HG03354 (cell line): ENCODE measurements at regions not wholly inside any gene's neighbourhood (a gene's known extent, or its start where the extent isn't known, plus 50 kb on each side); places are given as distances from the start of the nearest gene placed in this dataset.
"Not testable (repeated sequence)": the region's sequence is repeated elsewhere in the genome, so short reads cannot be mapped to it uniquely, and the experiment has no call there.

Experiments used
- ATAC-seq: cut with Tn5 transposase; IDR thresholded peaks from one replicate; pipeline ENCODE4 v1.9.1; 2021; ENCODE audit warnings: mild to moderate bottlenecking; ENCODE audit not compliant: unreplicated experiment, poor library complexity, severe bottlenecking

DNA sequence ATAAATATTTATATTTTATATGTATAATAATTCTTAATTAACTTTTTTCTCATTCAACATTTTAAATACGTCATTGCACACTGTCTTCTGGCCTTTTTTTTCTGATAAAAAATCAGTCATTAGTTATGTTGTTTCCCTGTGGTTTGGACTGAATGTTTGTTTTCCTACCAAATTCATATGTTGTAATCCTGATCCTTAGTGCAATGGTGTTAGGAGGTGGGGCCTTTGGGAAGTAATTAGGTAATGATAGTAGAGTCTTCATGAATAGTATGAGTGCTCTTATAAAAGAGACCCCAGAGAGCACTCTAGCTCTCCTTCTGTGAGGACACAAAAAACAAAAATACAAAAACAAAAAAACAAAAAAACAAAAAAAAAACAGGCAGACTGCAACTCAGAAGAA, 117.2 kb downstream of the GASK1B start:
- no peak for ATAC-seq

DNA sequence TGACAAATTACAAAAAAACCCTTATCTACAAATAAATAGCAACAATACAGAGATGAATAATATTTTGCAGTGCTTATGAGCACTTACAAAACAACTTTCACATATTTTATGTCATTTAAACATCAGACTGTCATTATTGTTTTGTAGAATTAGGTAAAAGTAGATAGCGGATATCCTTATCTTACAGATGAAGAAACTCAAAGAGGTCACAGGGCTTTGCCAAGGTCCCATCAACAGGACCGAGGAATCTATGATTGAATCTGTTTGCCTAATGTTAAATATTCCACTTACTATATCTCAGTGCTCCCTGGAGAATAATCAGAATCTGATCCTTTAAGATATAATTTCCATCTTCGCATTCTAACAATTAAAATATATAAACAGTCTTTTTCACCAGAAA, 119.0 kb downstream of the GASK1B start:
- ATAC-seq: no peak

DNA sequence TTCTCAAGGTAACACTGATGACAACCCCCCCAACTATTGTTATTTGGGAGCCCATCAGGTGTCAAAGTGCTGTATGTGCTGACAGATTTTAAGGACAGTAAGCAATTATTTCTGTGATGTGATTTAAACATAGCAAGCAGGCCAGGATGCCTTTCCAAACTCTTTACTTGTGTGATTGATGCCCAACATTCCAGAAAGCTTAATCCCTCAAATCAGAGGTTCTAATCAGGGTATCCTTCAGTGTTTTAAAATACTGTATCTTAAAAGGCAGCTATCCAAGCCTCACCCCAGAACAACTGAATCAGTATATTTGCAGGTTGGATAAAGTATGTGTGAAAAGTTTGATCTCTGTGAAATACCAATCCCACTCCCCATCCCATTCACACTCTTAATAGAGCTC, 119.7 kb downstream of the GASK1B start:
- no peak for ATAC-seq

DNA sequence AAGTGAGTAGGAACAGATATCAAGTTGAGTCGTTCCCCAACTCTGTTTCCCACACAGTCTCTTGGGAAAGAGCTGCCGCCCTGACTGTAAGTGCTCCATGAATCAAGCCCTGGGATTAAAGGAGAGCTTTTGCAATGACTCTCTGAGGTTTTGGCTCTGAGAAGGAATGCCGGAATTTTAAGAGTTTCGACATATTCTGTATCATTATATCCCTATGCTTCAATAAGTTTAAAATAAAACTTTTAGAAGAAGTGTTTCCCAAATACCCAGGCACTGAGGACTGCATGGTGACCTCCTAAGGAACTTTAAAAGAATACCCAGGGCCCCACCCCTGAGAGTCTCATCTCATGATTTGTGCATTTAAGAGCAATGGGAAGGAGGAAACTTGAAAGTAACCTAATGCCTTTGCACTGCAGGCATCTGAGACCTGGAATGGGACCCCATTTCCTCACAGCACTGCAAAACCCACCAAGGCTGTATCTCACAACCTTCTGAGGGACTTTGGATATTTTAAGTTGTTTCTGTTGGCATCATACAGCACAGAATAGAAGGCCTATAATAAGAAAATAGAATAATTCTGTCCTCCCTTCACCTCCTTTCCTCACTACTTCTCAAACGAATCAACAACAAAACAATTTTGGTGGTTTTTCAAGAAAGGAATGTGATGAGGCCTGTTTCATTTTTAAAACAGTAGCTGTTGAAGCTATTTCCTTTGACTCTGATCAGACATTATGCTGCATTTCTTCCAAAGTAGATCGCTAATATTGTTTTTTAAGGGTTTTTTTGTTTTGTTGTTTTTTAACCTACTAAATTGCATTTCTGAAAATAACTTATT, 121.2 kb downstream of the GASK1B start:
- no peak for ATAC-seq

DNA sequence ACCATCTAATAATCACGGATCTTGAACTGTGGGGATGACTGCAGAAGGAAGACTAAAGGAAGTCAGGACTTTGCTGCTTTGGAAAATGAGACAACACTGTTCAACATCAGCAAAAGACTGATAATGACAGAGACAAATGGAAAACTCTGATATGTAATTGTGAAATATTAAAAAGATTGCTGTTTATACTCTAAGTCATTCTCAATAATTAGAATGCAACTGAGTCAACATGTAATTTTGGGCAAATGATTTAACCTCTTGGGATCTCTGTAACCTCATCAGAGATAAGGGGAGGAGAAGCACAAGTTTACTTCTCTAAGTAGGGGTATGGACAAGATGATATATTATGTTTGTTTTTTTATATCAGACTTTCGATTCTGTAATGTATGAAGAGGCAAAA, 121.9 kb downstream of the GASK1B start:
- no peak for ATAC-seq

DNA sequence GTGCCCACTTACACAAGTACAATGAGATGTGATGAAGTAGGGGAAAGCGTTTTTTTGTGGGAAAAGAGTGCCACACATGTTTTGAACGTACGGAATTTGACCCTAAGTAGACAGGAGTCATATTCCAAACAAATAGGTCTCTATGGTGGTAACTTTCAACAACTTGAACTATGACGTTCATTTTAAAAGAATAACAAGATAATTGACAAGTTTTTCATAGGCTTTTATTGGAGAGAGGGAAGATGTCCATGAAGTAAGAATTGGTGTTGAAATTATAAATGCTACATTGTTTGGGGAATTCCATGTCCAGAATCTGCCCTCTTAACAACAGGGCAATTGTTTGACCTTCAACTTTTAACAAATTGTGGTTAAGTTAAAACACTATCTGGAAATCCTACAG, 126.5 kb downstream of the GASK1B start:
- no peak for ATAC-seq

DNA sequence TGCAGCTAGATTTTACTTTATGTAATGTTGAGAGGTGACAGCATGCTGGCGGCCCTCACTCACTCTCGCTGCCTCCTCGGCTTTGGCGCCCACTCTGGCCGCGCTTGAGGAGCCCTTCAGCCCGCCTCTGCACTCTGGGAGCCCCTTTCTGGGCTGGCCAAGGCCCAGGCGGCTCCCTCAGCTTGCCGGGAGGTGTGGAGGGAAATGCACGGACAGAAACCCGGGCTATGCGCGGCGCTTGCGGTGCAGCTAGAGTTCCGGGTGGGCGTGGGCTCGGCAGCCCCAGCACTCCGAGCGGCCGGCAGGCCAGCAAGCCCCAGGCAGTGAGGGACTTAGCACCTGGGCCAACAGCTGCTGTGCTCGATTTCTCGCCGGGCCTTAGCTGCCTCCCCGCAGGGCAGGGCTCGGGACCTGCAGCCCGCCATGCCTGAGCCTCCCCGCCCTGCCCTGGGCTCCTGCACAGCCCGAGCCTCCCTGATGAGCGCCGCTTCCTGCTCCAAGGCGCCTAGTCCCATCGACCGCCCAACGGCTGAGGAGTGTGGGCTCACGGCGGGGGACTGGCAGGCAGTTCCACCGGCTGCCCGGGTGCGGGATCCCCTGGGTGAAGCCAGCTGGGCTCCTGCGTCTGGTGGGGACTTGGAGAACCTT, 128.7 kb downstream of the GASK1B start:
- ATAC-seq: no peak

GRCh38 chr4:158042591-158043030, 130.2 kb downstream of the GASK1B start:
- ATAC-seq: no peak

GRCh38 chr4:158038718-158039117, 134.1 kb downstream of the GASK1B start:
- no peak for ATAC-seq

DNA sequence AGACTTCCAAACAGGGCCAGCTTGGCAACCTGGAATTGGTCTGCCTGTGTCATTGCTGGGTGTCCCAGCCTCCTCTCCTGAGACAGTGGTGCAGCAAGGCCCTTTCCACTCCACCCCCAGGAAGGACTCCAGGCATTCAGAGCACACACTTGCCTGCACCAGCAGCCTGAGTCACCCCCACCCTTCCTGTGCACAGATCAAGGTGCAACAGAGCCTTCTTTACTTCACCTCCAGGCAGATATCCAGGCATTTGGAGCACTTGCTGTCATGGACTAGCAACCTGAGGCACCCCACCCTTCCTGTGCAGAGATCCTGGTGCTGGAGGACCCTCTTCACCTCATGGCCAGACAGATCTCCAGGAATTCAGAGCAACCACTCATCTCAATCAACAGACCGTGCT, 135.8 kb downstream of the GASK1B start:
- ATAC-seq: no peak

GRCh38 chr4:158035662-158036195, 137.1 kb downstream of the GASK1B start:
- ATAC-seq: no peak

DNA sequence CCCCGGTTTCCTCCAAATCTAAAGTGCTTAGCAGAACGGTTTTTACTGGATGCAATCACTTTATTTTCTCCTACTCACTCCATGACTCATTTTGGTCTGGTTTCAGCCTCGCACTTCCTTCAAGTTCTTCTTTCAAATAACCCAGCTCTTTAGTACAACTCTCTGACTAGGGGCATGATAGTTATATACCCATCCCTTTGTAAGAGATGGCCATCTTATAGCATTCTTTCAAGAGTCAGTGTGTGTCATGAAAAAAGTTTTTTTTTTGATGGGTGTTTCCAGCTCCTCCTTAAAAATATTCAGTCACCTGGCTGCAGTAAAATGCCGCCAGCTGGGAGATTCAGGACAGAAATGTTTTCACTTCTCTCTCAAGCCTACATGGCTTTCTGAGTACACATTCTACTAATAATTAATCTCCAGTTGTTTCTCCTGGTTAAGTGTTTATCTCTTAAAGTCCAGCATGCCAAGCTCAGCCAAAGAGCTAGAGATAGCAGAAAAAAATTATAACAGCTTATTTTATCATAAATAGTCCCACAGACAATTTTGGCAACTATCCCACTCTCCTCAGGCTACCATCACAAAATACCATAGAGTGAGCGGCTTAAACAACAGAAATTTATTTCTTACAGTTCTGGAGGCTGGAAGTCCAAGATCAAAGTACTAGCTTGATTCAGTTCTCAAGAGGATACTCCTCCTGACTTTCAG, 139.3 kb downstream of the GASK1B start:
- peak; percentile 45 for ATAC-seq

- ATAC-seq: no peak
These were observed 140.0 kb downstream of the GASK1B start for GRCh38 chr4:158032733-158033415.

- ATAC-seq: not testable (repeated sequence)
These were observed 144.4 kb downstream of the GASK1B start for GRCh38 chr4:158028381-158028780.

DNA sequence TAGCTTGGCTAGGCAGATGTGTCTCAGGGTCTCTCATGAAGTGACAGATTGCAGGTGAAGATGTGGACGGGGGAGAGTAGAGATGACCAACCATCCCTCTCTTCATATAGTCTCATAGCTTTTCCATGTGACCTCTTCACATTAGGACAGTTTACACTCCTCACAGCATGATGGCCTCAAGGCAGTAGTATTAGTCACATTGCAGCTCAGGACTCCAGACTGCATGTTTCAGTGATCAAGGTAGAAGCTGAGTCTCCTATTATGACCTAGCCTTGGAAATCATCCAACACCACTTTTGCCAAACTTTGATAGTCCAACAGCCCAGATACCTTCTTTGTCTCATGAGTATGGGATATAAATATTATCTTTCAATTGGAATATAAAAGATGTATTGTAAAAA, 147.7 kb downstream of the GASK1B start:
- no peak for ATAC-seq

GRCh38 chr4:158020734-158021346, 152.0 kb downstream of the GASK1B start:
- ATAC-seq: no peak

GRCh38 chr4:158020176-158020575, 152.6 kb downstream of the GASK1B start:
- no peak for ATAC-seq

DNA sequence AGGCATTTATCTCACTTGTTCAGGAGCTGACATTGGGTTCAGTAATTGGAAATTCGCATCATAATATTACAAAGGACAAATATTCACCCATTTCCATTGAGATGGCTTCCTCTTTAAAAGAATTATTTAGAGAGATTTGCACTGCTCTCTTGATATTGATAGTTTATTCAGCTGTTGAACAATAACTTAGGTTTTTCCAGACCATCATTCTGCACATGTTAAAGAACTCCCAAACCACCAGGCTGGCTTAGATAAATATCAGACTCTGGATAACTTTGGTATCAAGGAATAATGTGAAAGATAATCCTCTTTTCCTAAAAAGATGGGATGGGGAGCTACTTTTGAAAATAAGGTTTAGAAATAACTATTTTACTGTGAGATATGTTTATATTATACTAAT, 154.0 kb downstream of the GASK1B start:
- no peak for ATAC-seq

DNA sequence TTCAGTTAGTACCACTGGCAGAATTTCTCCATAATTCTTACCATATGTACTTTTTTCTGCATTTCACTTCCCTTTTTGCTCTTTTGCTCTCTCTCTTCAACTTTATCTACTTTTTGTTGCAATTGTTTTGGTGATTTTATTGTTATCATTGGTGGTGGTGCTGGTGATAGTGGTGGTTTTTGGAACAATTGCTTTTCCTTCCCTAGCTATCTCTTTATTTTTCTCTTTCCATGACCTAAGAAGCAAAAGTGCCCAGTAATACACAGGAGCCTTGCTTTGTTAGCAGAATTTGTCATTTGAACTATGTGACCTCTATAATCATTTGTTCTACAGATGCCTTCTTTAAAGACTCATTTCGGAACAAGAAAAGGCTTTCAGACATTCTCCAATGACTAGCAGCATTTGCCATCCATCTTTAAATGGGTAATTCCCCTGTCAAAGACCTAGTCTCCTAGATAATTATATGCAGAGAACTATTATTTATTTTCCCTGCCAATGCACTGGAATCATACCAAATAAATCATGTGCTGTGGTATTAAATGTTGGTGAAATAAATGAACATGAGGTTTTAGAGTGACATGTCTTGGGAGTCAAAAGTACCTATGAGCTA, 154.5 kb downstream of the GASK1B start:
- no peak for ATAC-seq
